CD4-positive, alpha-beta T cell treated with Interferon gamma for 1 hour (primary cell): ENCODE measurements at regions not wholly inside any gene's neighbourhood (a gene's known extent, or its start where the extent isn't known, plus 50 kb on each side); places are given as distances from the start of the nearest gene placed in this dataset.
"Not testable (repeated sequence)": the region's sequence is repeated elsewhere in the genome, so short reads cannot be mapped to it uniquely, and the experiment has no call there.

Source experiments
- DNase-seq: peaks from one replicate; pipeline ENCODE4 v3.0.0-alpha.2; 2020

- peak; percentile 2 for DNase-seq
These were observed 446.8 kb downstream of the TFAP2B start for GRCh38 chr6:51265426-51265825.

- no peak for DNase-seq
These were observed 447.9 kb downstream of the TFAP2B start for GRCh38 chr6:51266604-51267003.

DNA sequence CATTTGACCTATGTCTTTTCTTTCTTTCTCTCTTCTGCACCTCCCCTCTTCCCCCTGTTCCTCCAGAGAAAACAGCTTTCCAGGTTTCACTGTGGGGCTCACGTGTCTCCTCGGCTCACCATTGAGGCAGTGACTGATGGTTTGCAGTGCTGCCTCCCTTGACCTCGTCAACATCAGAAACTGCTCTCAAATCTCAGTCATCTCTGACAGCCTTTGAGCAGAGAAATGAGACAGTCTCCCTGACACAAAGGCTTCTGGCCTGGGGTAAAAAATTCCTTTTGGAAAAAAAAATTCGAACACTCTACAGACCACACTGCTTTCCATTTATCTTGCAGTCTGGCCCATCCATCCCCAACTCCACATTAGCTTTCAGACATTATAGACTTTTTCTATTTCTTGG lies 450.0 kb downstream of the TFAP2B start:
- DNase-seq = no peak

- no peak for DNase-seq
These were observed 451.2 kb downstream of the TFAP2B start for GRCh38 chr6:51269876-51270275.

- no peak for DNase-seq
These were observed 452.9 kb downstream of the TFAP2B start for GRCh38 chr6:51271615-51272014.

DNA sequence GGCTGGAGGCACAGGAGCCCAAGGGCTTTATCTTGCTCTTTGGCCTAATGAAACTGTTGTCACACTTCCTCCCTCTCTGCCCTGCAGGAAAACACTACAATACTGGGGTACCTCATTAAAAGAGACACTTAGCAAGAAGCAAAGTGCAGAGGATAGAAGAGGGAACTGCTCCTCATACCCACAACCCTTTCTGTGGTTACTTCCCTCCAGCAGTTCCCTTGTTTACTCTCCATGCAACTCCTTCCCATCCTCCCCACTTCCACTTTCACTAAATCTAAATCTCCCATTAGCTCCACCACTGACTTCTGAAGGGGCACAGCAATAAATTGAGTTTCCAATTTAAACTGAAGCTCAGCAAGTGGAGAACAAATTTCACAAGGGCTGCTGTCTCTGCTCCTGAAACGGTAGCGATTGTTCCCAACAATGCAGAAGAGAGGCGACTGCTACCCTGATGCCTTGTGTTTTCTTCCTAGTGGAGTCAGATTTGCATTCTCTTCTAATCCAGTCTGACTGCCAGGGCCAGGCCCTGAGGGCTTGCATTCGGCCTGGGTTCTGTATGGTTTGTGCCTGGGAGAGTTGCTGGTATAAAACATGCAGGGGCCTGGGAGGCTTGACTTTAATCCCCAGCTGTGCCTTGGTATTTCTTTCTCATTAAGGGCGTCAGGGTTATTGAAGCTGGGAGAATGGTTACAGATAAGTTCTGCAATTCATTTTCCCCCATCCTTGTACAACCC lies 454.7 kb downstream of the TFAP2B start:
- no peak for DNase-seq

GRCh38 chr6:51277474-51277873 lies 458.8 kb downstream of the TFAP2B start:
- no peak for DNase-seq

DNA sequence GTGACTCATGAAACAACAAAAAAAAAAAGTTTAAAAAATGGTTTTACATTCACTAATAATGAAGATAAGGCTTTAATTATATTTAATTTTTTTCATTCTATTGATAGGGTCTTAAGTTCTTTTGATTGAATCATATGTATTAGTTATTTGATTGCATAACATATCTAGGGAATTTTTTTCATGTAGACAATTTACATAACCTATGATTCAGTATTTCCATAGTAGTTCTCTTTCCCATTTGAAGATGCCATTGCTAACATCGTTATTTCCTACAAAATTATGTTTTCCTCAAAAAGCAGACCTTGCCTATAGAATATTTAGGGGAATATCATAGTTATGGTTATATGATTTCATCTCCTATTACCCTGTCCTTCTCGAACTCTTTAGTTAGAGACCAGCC lies 463.4 kb downstream of the TFAP2B start:
- no peak for DNase-seq

DNA sequence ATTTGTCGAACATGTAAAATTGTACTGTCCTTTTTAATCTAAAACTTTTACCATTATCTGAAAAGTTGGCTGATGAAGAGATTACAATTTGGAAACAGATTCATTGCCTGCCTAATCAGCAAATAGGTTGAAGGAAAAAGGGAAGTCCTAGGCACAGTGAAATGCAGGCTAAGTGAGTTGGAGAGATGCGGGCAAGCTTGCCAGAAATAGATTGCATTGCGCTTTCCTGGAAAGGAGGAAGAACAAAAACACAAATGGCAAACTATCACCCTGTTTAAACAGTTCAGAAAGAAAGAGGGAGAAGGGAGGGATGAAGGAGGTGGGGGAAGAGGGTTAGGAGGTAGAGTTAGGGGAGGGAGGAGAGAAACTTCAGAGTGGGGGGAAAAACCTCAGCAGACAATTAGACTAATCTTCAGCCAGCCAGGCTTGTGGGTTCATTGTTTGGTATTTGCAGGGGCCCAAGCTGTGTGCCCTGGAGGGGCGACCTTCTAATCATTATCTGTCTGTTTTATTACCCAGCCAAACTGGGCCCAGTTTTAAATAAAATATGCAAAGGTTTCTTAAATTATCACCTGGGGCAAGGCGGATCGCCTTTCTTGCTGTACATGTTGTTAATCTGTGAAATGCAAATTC lies 465.2 kb downstream of the TFAP2B start:
- DNase-seq = no peak

- DNase-seq = no peak
These were observed 467.2 kb downstream of the TFAP2B start for GRCh38 chr6:51285876-51286275.

GRCh38 chr6:51289041-51289440 lies 470.4 kb downstream of the TFAP2B start:
- no peak for DNase-seq

GRCh38 chr6:51292659-51293058 lies 474.0 kb downstream of the TFAP2B start:
- no peak for DNase-seq

DNA sequence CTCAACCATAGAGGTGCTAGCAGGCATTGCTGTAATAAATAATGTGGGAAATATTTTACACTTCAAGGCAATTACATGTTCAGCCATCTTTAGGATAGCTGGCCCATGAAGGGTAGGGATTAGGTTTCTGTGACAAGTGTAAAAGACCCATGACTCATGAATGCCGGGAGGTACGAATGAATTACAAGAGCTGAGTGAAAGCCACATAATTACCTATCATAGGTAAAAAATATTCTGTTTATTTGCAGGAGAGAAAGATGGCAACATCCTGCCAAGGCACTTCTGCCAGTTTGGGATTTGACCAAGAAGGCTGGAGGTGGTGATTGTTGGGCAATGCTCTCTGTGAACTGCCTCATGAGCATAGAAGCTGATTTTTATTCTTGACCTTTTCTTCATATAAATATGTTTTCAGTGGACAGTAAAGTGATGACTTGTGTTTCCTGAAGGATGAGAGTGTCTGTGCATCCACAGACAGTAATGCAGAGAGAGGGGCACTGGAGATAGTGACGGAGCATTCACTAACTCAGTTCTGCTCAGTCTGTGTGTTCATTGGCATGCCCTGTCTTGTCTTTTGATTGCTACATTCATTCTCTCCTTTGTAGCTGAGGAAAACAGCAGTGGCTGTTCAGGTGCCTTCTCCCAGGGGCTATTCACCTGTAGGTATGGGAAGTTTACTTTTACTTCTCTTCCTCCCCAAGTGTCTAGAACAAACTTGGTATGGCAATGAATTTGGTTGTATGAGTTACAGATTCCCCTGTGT lies 481.1 kb downstream of the TFAP2B start:
- no peak for DNase-seq

DNA sequence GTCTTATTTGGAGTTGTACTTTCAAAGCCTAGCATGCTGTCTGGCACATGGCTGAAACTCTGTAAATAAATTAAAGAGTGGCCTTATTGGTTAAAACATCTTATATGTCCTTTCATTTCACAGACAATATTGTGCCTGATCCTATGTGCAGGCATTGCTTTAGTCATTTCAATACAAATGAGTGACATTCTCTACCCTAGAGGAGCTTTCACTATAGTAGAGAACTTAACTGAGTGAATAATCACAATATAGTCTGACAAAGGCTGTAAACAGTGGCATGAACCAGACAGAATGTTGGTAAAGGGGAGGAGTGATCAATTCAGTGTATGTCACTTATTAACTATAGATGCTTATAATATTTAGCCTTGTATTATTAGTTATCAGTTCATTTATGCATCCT lies 481.8 kb downstream of the TFAP2B start:
- DNase-seq = no peak

GRCh38 chr6:51301962-51302361 lies 483.3 kb downstream of the TFAP2B start:
- DNase-seq = no peak

DNA sequence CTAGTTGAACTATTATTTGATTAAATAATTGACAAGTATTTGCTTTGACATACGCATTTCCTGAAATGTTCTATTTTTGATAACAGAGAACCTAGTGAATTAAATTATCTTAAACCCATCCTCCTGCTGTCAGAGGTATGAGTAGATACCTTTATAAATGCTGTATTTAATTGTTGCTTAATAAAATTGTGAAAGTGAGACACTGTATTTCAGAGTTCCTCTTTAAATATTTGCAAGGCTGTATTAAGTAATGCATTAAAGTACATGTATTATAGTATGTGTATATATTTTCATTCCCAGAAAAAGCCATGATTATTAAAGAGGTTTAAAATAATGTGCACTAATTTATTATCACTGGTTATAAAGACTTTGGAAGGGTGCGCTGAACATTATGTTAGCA lies 483.8 kb downstream of the TFAP2B start:
- DNase-seq = no peak

- DNase-seq = no peak
These were observed 484.7 kb downstream of the TFAP2B start for GRCh38 chr6:51303338-51303737.

DNA sequence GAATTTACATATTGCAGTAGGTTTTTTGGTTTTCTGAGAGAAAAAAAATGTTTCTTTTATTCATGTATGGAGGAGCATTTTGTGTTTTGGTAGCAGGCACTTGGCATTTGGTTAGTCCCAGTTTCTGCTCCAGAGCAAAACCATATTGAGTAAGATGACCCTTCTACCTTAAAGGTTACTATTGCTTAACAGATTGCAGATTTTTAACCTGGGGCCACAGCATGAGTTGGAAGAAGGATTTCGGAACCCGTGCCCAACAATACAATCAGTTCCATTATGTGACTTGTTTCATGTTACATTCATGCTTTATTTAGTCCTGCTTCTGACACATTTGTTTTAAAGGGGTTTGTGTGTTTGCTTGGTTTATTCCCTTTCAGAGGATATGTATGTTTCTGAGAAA lies 496.3 kb downstream of the TFAP2B start:
- DNase-seq = no peak

- no peak for DNase-seq
These were observed 500.0 kb downstream of the TFAP2B start for GRCh38 chr6:51318674-51319073.

GRCh38 chr6:51321477-51321876 lies 502.8 kb downstream of the TFAP2B start:
- DNase-seq = not testable (repeated sequence)

- DNase-seq = no peak
These were observed 503.8 kb downstream of the TFAP2B start for GRCh38 chr6:51322505-51322904.

DNA sequence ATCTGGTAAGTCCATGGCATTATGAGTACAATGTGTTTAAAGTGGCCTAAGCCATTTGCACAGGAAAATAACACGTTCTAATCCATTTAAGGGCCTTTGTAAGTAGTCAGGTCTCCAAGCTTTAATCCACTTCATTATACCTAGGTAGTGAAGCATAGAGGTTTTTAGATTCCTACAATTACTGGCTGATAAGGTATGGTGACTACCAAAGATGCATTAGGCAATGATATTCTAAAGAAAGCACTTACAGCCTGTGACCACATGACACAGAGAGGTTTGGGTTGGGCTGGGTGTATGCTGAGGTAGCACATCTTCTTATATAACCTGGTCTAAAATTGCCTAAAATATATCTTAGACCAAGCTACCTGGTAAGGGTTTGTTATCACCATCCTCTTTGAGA lies 504.4 kb downstream of the TFAP2B start:
- DNase-seq = no peak

DNA sequence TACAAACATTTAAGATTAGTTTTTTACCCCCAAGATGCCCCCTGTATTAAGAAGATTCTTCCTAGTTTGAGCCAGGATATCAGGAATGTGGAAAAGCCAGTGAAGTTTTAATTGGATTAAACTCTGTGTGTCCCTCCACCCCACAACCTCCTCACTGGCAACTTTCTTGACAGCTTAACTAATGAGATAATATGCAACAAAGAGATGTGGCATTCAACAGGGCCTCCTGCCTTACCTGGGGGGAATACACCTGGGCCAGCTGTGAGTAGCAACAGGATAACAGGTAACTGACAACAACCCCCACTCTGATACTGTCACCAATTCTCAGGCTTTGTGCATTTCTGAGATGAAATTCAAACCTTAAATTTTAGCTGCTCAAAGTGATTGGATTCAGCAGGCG lies 512.3 kb downstream of the TFAP2B start:
- no peak for DNase-seq

- DNase-seq = no peak
These were observed 516.9 kb downstream of the TFAP2B start for GRCh38 chr6:51335543-51335942.
